Suprapubic skin (tissue), 4 donors: ENCODE measurements at regions not wholly inside any gene's neighbourhood (a gene's known extent, or its start where the extent isn't known, plus 50 kb on each side); places are given as distances from the start of the nearest gene placed in this dataset.

ENCODE experiments used
- DNase-seq, 2 donors: peaks; one replicate each; pipeline ENCODE4 v3.0.0-alpha.2; 2019; ENCODE audit warnings: low spot score in 2 of 2
- H3K27ac ChIP-seq: fragments of 200-600 bp; sonication (generic); one replicate; pipeline ENCODE4 v1.5.1; 2019
- H3K27me3 ChIP-seq: fragments of 200-600 bp; sonication (generic); one replicate; pipeline ENCODE4 v1.5.1; 2019
- H3K36me3 ChIP-seq: fragments of 200-600 bp; sonication (generic); one replicate; pipeline ENCODE4 v1.5.1; 2019
- H3K4me1 ChIP-seq: fragments of 200-600 bp; sonication (generic); one replicate; pipeline ENCODE4 v1.5.1; 2019
- H3K4me3 ChIP-seq: fragments of 200-600 bp; sonication (generic); one replicate; pipeline ENCODE4 v1.5.1; 2019; ENCODE audit warnings: mild to moderate bottlenecking
- H3K9me3 ChIP-seq: fragments of 200-600 bp; sonication (generic); one replicate; pipeline ENCODE4 v1.5.1; 2019
- EP300 ChIP-seq: sonication (generic); formaldehyde crosslinking; IDR thresholded peaks from one replicate; pipeline ENCODE4 v1.6.1; 2017; ENCODE audit warnings: antibody characterized with exemption
- POLR2A ChIP-seq, 2 donors: fragments of 450-650 bp; IDR thresholded peaks; one replicate each; pipeline ENCODE4 v1.6.1; 2017; ENCODE audit warnings: antibody characterized with exemption in 2 of 2, mild to moderate bottlenecking in 2 of 2, moderate library complexity in 2 of 2
- POLR2AphosphoS5 ChIP-seq, 3 donors: sonication (generic); formaldehyde crosslinking; IDR thresholded peaks; one replicate each; pipeline ENCODE4 v1.6.1; 2017; ENCODE audit warnings: antibody characterized with exemption in 3 of 3
- WGBS: methylation state at CpG from one replicate; pipeline ENCODE4 v1.1.5; 2018; 5-methylcytosine and 5-hydroxymethylcytosine counted together
- TF ChIP-seq, protein P1 (sequence below), 2 donors: fragments of 200-600 bp in 1 of 2; fragments of 450-650 bp in 1 of 2; sonication (generic) in 1 of 2; IDR thresholded peaks; one replicate each; pipeline ENCODE4 v1.5.1; 2016 to 2019; ENCODE audit warnings: antibody characterized with exemption in 2 of 2, mild to moderate bottlenecking in 1 of 2, moderate library complexity in 1 of 2

DNA sequence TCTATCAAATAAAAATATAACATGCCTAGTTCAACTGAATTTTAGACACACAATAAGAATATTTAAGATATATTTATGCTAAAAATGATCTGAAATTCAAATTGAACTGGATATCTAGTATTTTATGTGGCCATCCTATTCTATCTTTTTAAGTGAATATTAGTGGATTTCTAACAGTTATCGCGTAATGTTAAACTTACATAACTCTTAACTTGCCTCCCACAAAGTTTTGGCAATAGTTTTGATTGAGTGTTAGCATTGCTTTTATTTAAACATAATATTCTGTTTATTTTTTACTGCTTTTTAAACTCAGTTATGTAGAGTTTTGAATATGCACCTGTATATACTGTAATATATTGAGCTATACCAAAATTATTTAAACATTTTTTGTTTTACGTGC is 1279.5 kb downstream of the OTOL1 start:
- no peak for TF ChIP-seq POLR2A (IDR thresholded peaks at IDR 0.05)
- TF ChIP-seq, protein P1, sequence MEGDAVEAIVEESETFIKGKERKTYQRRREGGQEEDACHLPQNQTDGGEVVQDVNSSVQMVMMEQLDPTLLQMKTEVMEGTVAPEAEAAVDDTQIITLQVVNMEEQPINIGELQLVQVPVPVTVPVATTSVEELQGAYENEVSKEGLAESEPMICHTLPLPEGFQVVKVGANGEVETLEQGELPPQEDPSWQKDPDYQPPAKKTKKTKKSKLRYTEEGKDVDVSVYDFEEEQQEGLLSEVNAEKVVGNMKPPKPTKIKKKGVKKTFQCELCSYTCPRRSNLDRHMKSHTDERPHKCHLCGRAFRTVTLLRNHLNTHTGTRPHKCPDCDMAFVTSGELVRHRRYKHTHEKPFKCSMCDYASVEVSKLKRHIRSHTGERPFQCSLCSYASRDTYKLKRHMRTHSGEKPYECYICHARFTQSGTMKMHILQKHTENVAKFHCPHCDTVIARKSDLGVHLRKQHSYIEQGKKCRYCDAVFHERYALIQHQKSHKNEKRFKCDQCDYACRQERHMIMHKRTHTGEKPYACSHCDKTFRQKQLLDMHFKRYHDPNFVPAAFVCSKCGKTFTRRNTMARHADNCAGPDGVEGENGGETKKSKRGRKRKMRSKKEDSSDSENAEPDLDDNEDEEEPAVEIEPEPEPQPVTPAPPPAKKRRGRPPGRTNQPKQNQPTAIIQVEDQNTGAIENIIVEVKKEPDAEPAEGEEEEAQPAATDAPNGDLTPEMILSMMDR (IDR thresholded peaks at IDR 0.05) = no peak
- no peak for TF ChIP-seq EP300
- no peak for TF ChIP-seq POLR2AphosphoS5 (IDR thresholded peaks at IDR 0.05)
- DNase-seq = no peak
- H3K9me3 ChIP-seq = no peaks in the 10 kb centered on the region
- H3K27me3 ChIP-seq = no peaks in the 10 kb centered on the region
- no peak overlapping the region for H3K27ac ChIP-seq
- no peak overlapping the region for H3K4me3 ChIP-seq
- no peaks in the 10 kb centered on the region for H3K4me1 ChIP-seq
- WGBS = 29% methylated on average over 3 of the region's 3 CpGs
- no peaks in the 10 kb centered on the region for H3K36me3 ChIP-seq

DNA sequence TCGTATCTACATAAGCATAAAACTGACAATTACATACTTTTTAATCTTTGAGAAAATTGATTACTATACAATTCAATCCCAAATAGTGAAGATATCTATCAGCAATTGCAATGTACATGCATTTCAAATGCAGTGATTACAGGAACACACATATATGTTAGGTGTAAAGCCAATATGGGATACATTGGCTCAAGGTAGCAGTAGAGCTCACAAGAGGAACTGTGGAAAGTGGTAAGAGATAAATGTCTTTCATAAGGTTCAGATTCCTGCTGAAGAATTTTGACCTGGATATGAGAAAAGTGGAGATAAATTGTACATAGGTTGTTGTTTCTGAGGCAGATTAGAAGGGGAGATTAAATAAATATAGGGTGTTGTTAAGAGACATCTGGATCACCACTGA is 1280.5 kb downstream of the OTOL1 start:
- H3K27me3 ChIP-seq = no peaks in the 10 kb centered on the region
- no peak for DNase-seq
- TF ChIP-seq EP300 (no peak), POLR2AphosphoS5 (IDR thresholded peaks at IDR 0.05) (no peak), POLR2A (IDR thresholded peaks at IDR 0.05) (no peak)
- TF ChIP-seq, protein P1 (IDR thresholded peaks at IDR 0.05) = no peak
- WGBS = 90% methylated on average over 1 of the region's 1 CpG
- H3K4me3 ChIP-seq = no peak overlapping the region
- H3K4me1 ChIP-seq = no peaks in the 10 kb centered on the region
- no peak overlapping the region for H3K27ac ChIP-seq
- no peaks in the 10 kb centered on the region for H3K9me3 ChIP-seq
- H3K36me3 ChIP-seq = no peaks in the 10 kb centered on the region

DNA sequence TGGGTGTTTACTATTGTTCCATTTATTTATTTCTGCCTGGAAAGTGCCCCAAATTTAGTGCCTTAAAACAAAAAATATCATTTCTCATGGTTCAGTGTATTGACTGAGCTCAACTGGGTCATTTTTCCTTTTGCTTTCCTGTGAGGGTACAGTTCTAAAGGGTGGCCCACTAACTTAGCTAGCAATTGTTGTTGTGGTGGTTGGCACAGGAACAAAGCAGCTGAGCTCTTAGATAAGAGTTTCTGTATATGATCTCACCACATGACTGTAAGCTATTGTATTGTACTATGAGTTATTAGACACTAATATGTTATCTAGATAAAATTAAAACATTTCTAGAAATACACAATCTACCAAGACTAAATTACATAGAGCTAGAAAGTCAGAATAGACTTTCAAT is 1283.7 kb downstream of the OTOL1 start:
- H3K4me3 ChIP-seq = no peak overlapping the region
- no peaks in the 10 kb centered on the region for H3K4me1 ChIP-seq
- H3K36me3 ChIP-seq = no peaks in the 10 kb centered on the region
- H3K27ac ChIP-seq = no peak overlapping the region
- TF ChIP-seq POLR2AphosphoS5 (IDR thresholded peaks at IDR 0.05) (no peak), EP300 (no peak), POLR2A (IDR thresholded peaks at IDR 0.05) (no peak)
- TF ChIP-seq, protein P1 (IDR thresholded peaks at IDR 0.05) = no peak
- H3K27me3 ChIP-seq = no peaks in the 10 kb centered on the region
- H3K9me3 ChIP-seq = no peaks in the 10 kb centered on the region
- DNase-seq = no peak

DNA sequence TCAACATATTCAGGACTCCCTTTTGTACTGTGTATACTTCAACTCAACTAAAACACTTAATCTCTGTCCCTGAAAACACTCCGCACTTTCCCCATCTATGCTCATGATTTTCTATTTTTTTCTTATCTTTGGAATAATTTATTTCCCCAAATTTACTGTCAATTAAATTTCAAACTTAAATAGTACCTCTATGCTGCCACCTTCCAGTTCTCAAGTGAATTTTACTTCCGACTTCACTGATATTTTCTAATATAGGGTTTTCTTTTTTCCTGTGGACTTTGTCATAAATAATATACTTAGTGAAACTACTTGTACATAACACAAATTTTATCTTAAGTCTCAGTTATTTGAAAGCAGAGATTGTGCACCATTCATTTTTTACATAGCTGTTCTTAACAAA is 1303.3 kb downstream of the OTOL1 start:
- H3K27me3 ChIP-seq = no peaks in the 10 kb centered on the region
- H3K9me3 ChIP-seq = no peaks in the 10 kb centered on the region
- H3K4me1 ChIP-seq = no peaks in the 10 kb centered on the region
- H3K4me3 ChIP-seq = no peak overlapping the region
- DNase-seq = no peak
- TF ChIP-seq EP300 (no peak), POLR2A (IDR thresholded peaks at IDR 0.05) (no peak), POLR2AphosphoS5 (IDR thresholded peaks at IDR 0.05) (no peak)
- TF ChIP-seq, protein P1 (IDR thresholded peaks at IDR 0.05) = no peak
- H3K36me3 ChIP-seq = no peaks in the 10 kb centered on the region
- WGBS = no CpG with 5 or more reads among the region's 2 CpGs
- H3K27ac ChIP-seq = no peak overlapping the region

DNA sequence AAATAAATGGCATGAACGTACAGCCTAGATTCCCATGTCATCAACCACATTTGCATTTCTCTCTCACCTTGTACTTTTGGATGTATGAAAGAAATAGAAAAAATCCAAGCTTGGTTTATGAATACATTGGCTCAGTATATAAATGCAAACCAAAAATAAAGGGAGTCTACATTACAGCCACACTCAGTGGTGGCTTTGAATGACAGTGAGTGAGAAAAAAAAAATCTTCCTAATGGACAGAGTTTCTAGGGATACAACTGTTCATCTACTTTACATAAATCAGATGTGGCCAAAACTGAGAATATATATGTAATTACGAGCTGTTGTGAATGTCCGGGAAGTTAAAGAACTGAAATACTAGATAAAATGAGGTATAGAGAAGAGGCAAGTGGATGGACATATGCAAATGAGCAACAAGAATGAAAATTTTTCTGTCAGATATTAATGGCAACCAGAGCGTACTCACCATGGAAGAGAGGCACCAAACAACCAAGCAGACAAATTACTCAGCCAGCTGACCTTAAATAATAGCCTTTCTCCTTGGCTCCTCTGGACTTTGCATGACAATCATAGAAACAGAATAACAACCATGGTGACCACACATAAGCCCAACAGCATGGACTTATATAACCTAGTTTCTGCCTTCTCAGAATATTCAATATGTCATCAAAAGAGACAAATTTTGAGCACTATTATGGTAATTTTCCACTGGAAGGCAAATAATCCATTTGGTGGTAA is 1305.8 kb downstream of the OTOL1 start:
- Histone ChIP-seq H3K9me3 (no peaks in the 10 kb centered on the region), H3K4me1 (no peaks in the 10 kb centered on the region), H3K36me3 (no peaks in the 10 kb centered on the region), H3K27ac (no peak overlapping the region), H3K4me3 (no peak overlapping the region), H3K27me3 (no peaks in the 10 kb centered on the region)
- TF ChIP-seq, protein P1 (IDR thresholded peaks at IDR 0.05) = no peak
- TF ChIP-seq POLR2A (IDR thresholded peaks at IDR 0.05) = no peak
- no peak for TF ChIP-seq POLR2AphosphoS5 (IDR thresholded peaks at IDR 0.05)
- no peak for DNase-seq
- WGBS = no CpG with 5 or more reads among the region's 4 CpGs
